GM12878 (cell line): ENCODE measurements at regions not wholly inside any gene's neighbourhood (a gene's known extent, or its start where the extent isn't known, plus 50 kb on each side); places are given as distances from the start of the nearest gene placed in this dataset.

Source experiments
- ATAC-seq: fragments of 200-7000 bp; cut with Tn5 transposase; 3 replicates; pipeline ENCODE4 v1.9.1; 2020; ENCODE audit warnings: mild to moderate bottlenecking, moderate library complexity
- BruUV-seq: library from RNA; stranded (reverse); fragments of 400-500 nt; replicated peaks from 2 replicates; lab custom pipeline; 2021; lab: Mats Ljungman, UMichigan
- CTCF ChIA-PET: fragments of 300-600 bp; sonication (Branson Sonifier 250); formaldehyde crosslinking; extraction: SDS; loops from one replicate; lab custom pipeline; 2021; ENCODE audit warnings: inconsistent platforms; lab: Yijun Ruan, JAX
- POLR2A ChIA-PET: fragments of 350-600 bp; formaldehyde crosslinking; extraction: SDS; loops from one replicate; lab custom pipeline; 2021; ENCODE audit warnings: inconsistent platforms; lab: Charles Lee
- RAD21 ChIA-PET: fragments of 300-600 bp; sonication (Branson Sonifier 250); formaldehyde crosslinking; loops from one replicate; lab custom pipeline; 2023; ENCODE audit warnings: antibody characterized with exemption; ENCODE audit not compliant: unreplicated experiment; lab: Charles Lee
- SMC1A ChIA-PET: fragments of 300-600 bp; sonication (Branson Sonifier 250); formaldehyde crosslinking; loops from one replicate; lab custom pipeline; 2023; ENCODE audit not compliant: unreplicated experiment, uncharacterized antibody; lab: Charles Lee
- DNase-seq: peaks from one replicate; pipeline ENCODE4 v3.0.0-alpha.2; 2011; ENCODE audit warnings: low read depth, low spot score
- FAIRE-seq: peaks from 3 replicates; lab custom pipeline; 2011; peaks lifted over from hg19 to GRCh38; lab: Jason Lieb, UNC
- H2AFZ ChIP-seq: 2 replicates; pipeline ENCODE4 v1.6.0; 2011; ENCODE audit warnings: low read depth, low read length, control low read depth; ENCODE audit not compliant: control insufficient read depth
- H3K27ac ChIP-seq: 2 replicates; pipeline ENCODE4 v1.5.1; 2011; ENCODE audit warnings: control low read depth; ENCODE audit not compliant: control insufficient read depth, insufficient read depth
- H3K27me3 ChIP-seq, 2 experiments: replicated peaks in 1 of 2; 2 replicates each; pipeline versions ENCODE4 v1.6.0 to v1.6.1; 2011; ENCODE audit warnings: low read length in 1 of 2; ENCODE audit not compliant: control insufficient read depth in 2 of 2, insufficient read depth in 2 of 2
- H3K36me3 ChIP-seq, 2 experiments: 2 replicates each; pipeline ENCODE4 v1.5.1; 2011; ENCODE audit warnings: low read length in 1 of 2; ENCODE audit not compliant: control insufficient read depth in 2 of 2, insufficient read depth in 2 of 2
- H3K4me1 ChIP-seq: 2 replicates; pipeline ENCODE4 v1.6.1; 2011; ENCODE audit warnings: mild to moderate bottlenecking, low read length, moderate library complexity, mixed read lengths; ENCODE audit not compliant: control insufficient read depth, insufficient read depth
- H3K4me2 ChIP-seq: 2 replicates; pipeline ENCODE4 v1.6.0; 2011; ENCODE audit warnings: control low read depth; ENCODE audit not compliant: control insufficient read depth, insufficient read depth
- H3K4me3 ChIP-seq: fragments of 200-600 bp; sonication (generic); 2 replicates; pipeline ENCODE4 v1.5.1; 2016
- H3K79me2 ChIP-seq: 2 replicates; pipeline ENCODE4 v1.6.0; 2011; ENCODE audit warnings: low read length; ENCODE audit not compliant: control insufficient read depth, insufficient read depth
- H3K9ac ChIP-seq: 2 replicates; pipeline ENCODE4 v1.8.0; 2011; ENCODE audit warnings: low read length, control low read depth, mixed read lengths; ENCODE audit not compliant: control insufficient read depth, insufficient read depth
- H3K9me3 ChIP-seq: replicated peaks from 3 replicates; pipeline ENCODE4 v1.5.1; 2011; ENCODE audit warnings: mild to moderate bottlenecking, low read length; ENCODE audit not compliant: control insufficient read depth, insufficient read depth
- H4K20me1 ChIP-seq: 2 replicates; pipeline ENCODE4 v1.6.0; 2011; ENCODE audit not compliant: control insufficient read depth, insufficient read depth
- BACH1 ChIP-seq: fragments of 450-650 bp; IDR thresholded peaks from 2 replicates; pipeline ENCODE4 v1.6.1; 2017; ENCODE audit warnings: mild to moderate bottlenecking, borderline replicate concordance
- BCL11A ChIP-seq: IDR thresholded peaks from 2 replicates; pipeline ENCODE4 v1.6.1; 2011; ENCODE audit warnings: low read depth, low read length
- EGR1 ChIP-seq, 2 experiments: IDR thresholded peaks; 1 replicate in 1 of 2; 2 replicates in 1 of 2; pipeline ENCODE4 v1.6.1; 2011 to 2012; ENCODE audit warnings: low read depth in 2 of 2, low read length in 2 of 2, borderline replicate concordance in 1 of 2, mild to moderate bottlenecking in 1 of 2, moderate library complexity in 1 of 2
- HCFC1 ChIP-seq: fragments of 150-350 bp; IDR thresholded peaks from 2 replicates; pipeline ENCODE4 v1.6.1; 2014; ENCODE audit warnings: low read length
- IKZF1 ChIP-seq: fragments of 450-650 bp; conservative IDR thresholded peaks from 2 replicates; pipeline ENCODE4 v1.6.1; 2017; ENCODE audit warnings: antibody characterized with exemption, mild to moderate bottlenecking
- MTA3 ChIP-seq: IDR thresholded peaks from 2 replicates; pipeline ENCODE4 v1.6.1; 2012; ENCODE audit warnings: low read length, inconsistent platforms, borderline replicate concordance
- MYC ChIP-seq: IDR thresholded peaks from 2 replicates; pipeline ENCODE4 v1.6.1; 2011; ENCODE audit warnings: mild to moderate bottlenecking, low read length, moderate library complexity, inconsistent platforms; ENCODE audit not compliant: insufficient read depth, insufficient replicate concordance, insufficient read length, severe bottlenecking
- RBBP5 ChIP-seq: fragments of 200-600 bp; sonication (generic); conservative IDR thresholded peaks from 2 replicates; pipeline ENCODE4 v1.6.1; 2016
- SUPT20H ChIP-seq: IDR thresholded peaks from 2 replicates; pipeline ENCODE4 v1.6.1; 2011; ENCODE audit warnings: low read depth, mild to moderate bottlenecking, low read length, moderate library complexity, borderline replicate concordance; ENCODE audit not compliant: control insufficient read depth
- TAF1 ChIP-seq: IDR thresholded peaks from 2 replicates; pipeline ENCODE4 v1.6.1; 2011; ENCODE audit warnings: mild to moderate bottlenecking, low read depth, low read length, borderline replicate concordance
- USF1 ChIP-seq: IDR thresholded peaks from 2 replicates; pipeline ENCODE4 v1.6.1; 2011; ENCODE audit warnings: borderline replicate concordance, low read depth, mild to moderate bottlenecking, moderate library complexity, mixed read lengths, low read length; ENCODE audit not compliant: insufficient read depth; ENCODE audit errors: extremely low read length
- ZBTB11 ChIP-seq: fragments of 450-650 bp; formaldehyde crosslinking; IDR thresholded peaks from 2 replicates; pipeline ENCODE4 v1.5.0; 2022; ENCODE audit warnings: mild to moderate bottlenecking, missing genetic modification characterization
- ZNF207 ChIP-seq: fragments of 450-650 bp; IDR thresholded peaks from 2 replicates; pipeline ENCODE4 v1.6.1; 2014; ENCODE audit warnings: antibody characterized with exemption, mild to moderate bottlenecking, borderline replicate concordance
- ZNF274 ChIP-seq: IDR thresholded peaks from one replicate; pipeline ENCODE4 v1.8.0; 2011; ENCODE audit not compliant: insufficient read length, insufficient read depth
- WGBS: methylation state at CpG from one replicate; pipeline ENCODE4 v1.1.6; 2016; ENCODE audit warnings: low lambda C conversion rate; ENCODE audit not compliant: insufficient replicate concordance, insufficient coverage; ENCODE audit errors: missing lambda C conversion rate; 5-methylcytosine and 5-hydroxymethylcytosine counted together
- in situ Hi-C: fragments of 300-500 bp; cut with MboI; formaldehyde crosslinking; loops from 9 replicates; pipeline ENCODE4 v1.14.3; 2018; ENCODE audit warnings: mixed read lengths
- intact Hi-C: fragments of 100-400 bp; cut with micrococcal nuclease; formaldehyde crosslinking; loops from one replicate; pipeline ENCODE4 v1.14.2; 2022; ENCODE audit not compliant: unreplicated experiment

GRCh38 chr15:27656296-27656987, 442.7 kb downstream of the OCA2 start:
- Histone ChIP-seq H2AFZ (no peak overlapping the region), H3K36me3 (no peaks in the 10 kb centered on the region), H3K4me2 (no peak overlapping the region), H3K9ac (no peak overlapping the region), H4K20me1 (no peaks in the 10 kb centered on the region), H3K4me3 (no peak overlapping the region), H3K4me1 (no peaks in the 10 kb centered on the region), H3K79me2 (no peaks in the 10 kb centered on the region), H3K27me3 (no peaks in the 10 kb centered on the region), H3K9me3 (no peaks in the 10 kb centered on the region; the same call in 2 of the 3 replicates), H3K27ac (no peak overlapping the region)
- WGBS: 61% methylated on average over 22 of the region's 29 CpGs
- SMC1A ChIA-PET: no interaction called here
- CTCF ChIA-PET: no interaction called here
- in situ Hi-C loops: no loop called here
- intact Hi-C loops: no loop called here
- POLR2A ChIA-PET: no interaction called here
- FAIRE-seq (no peak), ATAC-seq (no peak), DNase-seq (no peak)
- no TSS peak for BruUV-seq
- RAD21 ChIA-PET: no interaction called here
- TF ChIP-seq HCFC1: no peak
- TF ChIP-seq BACH1: no peak
- TF ChIP-seq TAF1: no peak
- no peak for TF ChIP-seq MTA3
- no peak for TF ChIP-seq IKZF1
- no peak for TF ChIP-seq SUPT20H
- no peak for TF ChIP-seq BCL11A
- TF ChIP-seq RBBP5: no peak
- no peak for TF ChIP-seq USF1
- no peak for TF ChIP-seq ZBTB11
- TF ChIP-seq ZNF274: no peak
- no peak for TF ChIP-seq MYC
- TF ChIP-seq EGR1 (IDR thresholded peaks at IDR 0.05; ENCODE audit: borderline replicate concordance in 1 of 2, low read depth in 2 of 2, low read length in 2 of 2): no peak
- TF ChIP-seq ZNF207: no peak
